GM12891 (cell line): ENCODE measurements at regions not wholly inside any gene's neighbourhood (a gene's known extent, or its start where the extent isn't known, plus 50 kb on each side); places are given as distances from the start of the nearest gene placed in this dataset.

Source experiments
- DNase-seq: peaks from one replicate; pipeline ENCODE4 v3.0.0; 2011; ENCODE audit warnings: low spot score; ENCODE audit not compliant: insufficient read length
- FAIRE-seq: peaks from 2 replicates; lab custom pipeline; 2011; peaks lifted over from hg19 to GRCh38; lab: Jason Lieb, UNC
- PAX5 ChIP-seq: IDR thresholded peaks from 2 replicates; pipeline ENCODE4 v1.6.1; 2011; ENCODE audit warnings: low read length, moderate library complexity, mild to moderate bottlenecking; ENCODE audit not compliant: insufficient read depth, severe bottlenecking
- POLR2A ChIP-seq: IDR thresholded peaks from 2 replicates; pipeline ENCODE4 v1.6.1; 2011; ENCODE audit warnings: low read depth, low read length, control low read depth
- POLR2AphosphoS5 ChIP-seq: IDR thresholded peaks from 2 replicates; pipeline ENCODE4 v1.6.1; 2011; ENCODE audit warnings: low read depth, low read length, control low read depth
- POU2F2 ChIP-seq: IDR thresholded peaks from 2 replicates; pipeline ENCODE4 v1.6.1; 2011; ENCODE audit warnings: low read depth, mild to moderate bottlenecking, control low read depth, low read length, moderate library complexity
- SPI1 ChIP-seq: IDR thresholded peaks from 2 replicates; pipeline ENCODE4 v1.6.1; 2011; ENCODE audit warnings: low read depth, low read length, control low read depth
- TAF1 ChIP-seq: IDR thresholded peaks from 2 replicates; pipeline ENCODE4 v1.6.1; 2011; ENCODE audit warnings: low read depth, low read length, control low read depth

- TF ChIP-seq SPI1 (no peak), TAF1 (no peak), POLR2AphosphoS5 (no peak), POLR2A (no peak), PAX5 (no peak), POU2F2 (no peak)
- FAIRE-seq (no peak), DNase-seq (no peak)
Observed at GRCh38 chr1:102628109-102628613, 480.2 kb downstream of the COL11A1 start.

- DNase-seq (no peak), FAIRE-seq (no peak)
- no peak for TF ChIP-seq PAX5
- TF ChIP-seq TAF1: no peak
- no peak for TF ChIP-seq POLR2AphosphoS5
- TF ChIP-seq POLR2A: no peak
- TF ChIP-seq POU2F2: no peak
- no peak for TF ChIP-seq SPI1
Observed at GRCh38 chr1:102627145-102627544, 481.2 kb downstream of the COL11A1 start.

GRCh38 chr1:102615896-102616295, 492.4 kb downstream of the COL11A1 start:
- FAIRE-seq (no peak), DNase-seq (no peak)
- TF ChIP-seq POU2F2 (no peak), POLR2A (no peak), TAF1 (no peak), POLR2AphosphoS5 (no peak), SPI1 (no peak), PAX5 (no peak)

GRCh38 chr1:102595106-102595505, 513.2 kb downstream of the COL11A1 start:
- FAIRE-seq (no peak), DNase-seq (no peak)
- TF ChIP-seq TAF1 (no peak), POLR2AphosphoS5 (no peak), SPI1 (no peak), POU2F2 (no peak), PAX5 (no peak), POLR2A (no peak)

GRCh38 chr1:102593276-102593675, 515.0 kb downstream of the COL11A1 start:
- TF ChIP-seq POLR2A (no peak), POU2F2 (no peak), TAF1 (no peak), SPI1 (no peak), POLR2AphosphoS5 (no peak), PAX5 (no peak)
- FAIRE-seq: no peak

GRCh38 chr1:102588536-102588935, 519.8 kb downstream of the COL11A1 start:
- no peak for FAIRE-seq
- TF ChIP-seq TAF1 (no peak), POU2F2 (no peak), PAX5 (no peak), POLR2A (no peak), SPI1 (no peak), POLR2AphosphoS5 (no peak)
- DNase-seq: no peak

More at GRCh38 chr1:102593276-102593675, 515.0 kb downstream of the COL11A1 start:
- DNase-seq: no peak

GRCh38 chr1:102586022-102586421, 522.3 kb downstream of the COL11A1 start:
- no peak for TF ChIP-seq PAX5
- TF ChIP-seq POU2F2: no peak
- no peak for TF ChIP-seq SPI1
- no peak for TF ChIP-seq POLR2A
- TF ChIP-seq TAF1: no peak
- TF ChIP-seq POLR2AphosphoS5: no peak
- FAIRE-seq (no peak), DNase-seq (no peak)

GRCh38 chr1:102580806-102581205, 527.5 kb downstream of the COL11A1 start:
- DNase-seq (no peak), FAIRE-seq (no peak)
- no peak for TF ChIP-seq TAF1
- TF ChIP-seq POU2F2: no peak
- no peak for TF ChIP-seq POLR2AphosphoS5
- TF ChIP-seq PAX5: no peak
- no peak for TF ChIP-seq SPI1
- TF ChIP-seq POLR2A: no peak

GRCh38 chr1:102578804-102579203, 529.5 kb downstream of the COL11A1 start:
- TF ChIP-seq POLR2A (no peak), TAF1 (no peak), SPI1 (no peak), POLR2AphosphoS5 (no peak), PAX5 (no peak), POU2F2 (no peak)
- no peak for DNase-seq
- FAIRE-seq: no peak

- FAIRE-seq: no peak
- TF ChIP-seq POLR2A: no peak
- no peak for DNase-seq
Observed at GRCh38 chr1:102572637-102573036, 535.7 kb downstream of the COL11A1 start.

- FAIRE-seq (no peak), DNase-seq (no peak)
- TF ChIP-seq SPI1 (no peak), TAF1 (no peak), PAX5 (no peak), POU2F2 (no peak), POLR2AphosphoS5 (no peak)
Observed at GRCh38 chr1:102566182-102566581, 542.1 kb downstream of the COL11A1 start.
